Hippocampal formation (tissue), 2 donors: ENCODE measurements at regions not wholly inside any gene's neighbourhood (a gene's known extent, or its start where the extent isn't known, plus 50 kb on each side); places are given as distances from the start of the nearest gene placed in this dataset.

Source experiments
- DNase-seq, 2 donors: peaks; one replicate each; lab custom pipeline; 2025; lab: John Stamatoyannopoulos, UW

DNA sequence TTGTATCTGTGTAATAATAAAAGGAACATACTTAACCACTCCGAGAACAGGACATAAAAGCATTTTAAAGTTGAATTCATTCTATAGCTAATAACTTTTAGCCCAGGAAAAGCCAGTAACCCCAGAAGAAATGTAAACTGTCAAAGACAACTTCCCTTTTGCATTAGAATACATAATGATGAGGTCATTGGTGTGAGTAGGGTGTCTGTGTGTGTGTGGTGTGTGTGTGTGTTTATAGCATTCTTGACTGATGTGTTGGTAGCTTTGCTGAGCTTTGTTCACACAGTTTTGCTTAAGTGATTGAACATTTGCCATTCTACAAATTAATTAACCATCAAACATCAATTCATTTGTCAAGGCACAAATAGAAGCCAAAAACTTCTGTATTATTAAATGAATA lies 559.6 kb downstream of the ARAP2 start:
- DNase-seq: no peak

DNA sequence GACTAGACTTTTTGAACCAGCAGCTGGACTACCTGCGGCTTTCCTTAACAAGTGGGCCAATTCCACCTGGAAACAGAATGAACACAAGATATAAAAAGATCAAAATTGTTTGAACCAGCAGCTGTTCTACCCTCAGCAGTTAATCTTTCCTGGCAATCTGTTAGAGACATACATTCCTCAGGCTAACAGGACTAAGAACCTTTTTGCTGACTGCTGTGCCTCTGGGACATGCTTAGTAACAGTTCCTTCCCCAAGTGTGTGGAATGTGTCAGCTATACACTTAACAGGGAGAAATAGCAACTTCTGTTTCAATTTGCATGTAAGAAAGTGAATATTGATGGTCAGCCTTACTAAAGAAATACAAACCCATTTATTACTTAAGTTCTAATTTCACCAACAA lies 554.4 kb downstream of the ARAP2 start:
- DNase-seq: no peak

DNA sequence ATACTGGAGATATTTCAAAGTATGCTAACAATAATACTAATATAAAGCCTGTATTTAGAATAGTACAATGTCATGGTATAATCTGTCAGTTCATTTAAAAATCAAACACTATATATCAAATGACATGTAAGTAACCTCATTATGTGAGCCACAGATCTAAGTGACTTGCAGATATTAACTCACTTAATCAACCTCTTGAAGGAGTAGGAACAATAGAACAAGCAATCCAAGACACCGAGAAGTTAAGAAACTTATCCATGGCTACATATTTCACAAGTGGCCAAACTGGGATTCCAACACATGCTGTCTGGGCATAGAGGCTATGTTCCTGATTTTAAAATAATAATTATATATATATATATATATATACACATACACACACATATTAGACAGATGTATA lies 554.0 kb downstream of the ARAP2 start:
- no peak for DNase-seq

DNA sequence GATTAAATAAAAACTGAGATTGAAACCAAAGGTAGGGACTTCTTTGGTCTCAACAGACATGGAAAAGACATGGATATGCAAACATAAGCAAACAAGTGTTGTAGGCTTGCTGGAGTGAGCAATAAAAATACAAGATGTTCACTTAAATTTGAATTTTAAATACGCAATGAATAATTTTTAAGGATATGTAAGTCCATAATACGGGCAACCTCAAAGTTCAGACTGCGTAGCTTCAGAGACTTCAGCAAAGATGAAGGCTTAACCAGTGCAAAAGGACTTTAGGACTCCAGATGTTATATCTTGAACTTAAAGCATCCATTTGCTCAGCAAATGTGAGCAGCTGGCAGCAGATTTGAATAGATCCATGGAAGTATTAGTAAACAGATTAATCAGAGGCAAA lies 549.3 kb downstream of the ARAP2 start:
- DNase-seq: no peak

DNA sequence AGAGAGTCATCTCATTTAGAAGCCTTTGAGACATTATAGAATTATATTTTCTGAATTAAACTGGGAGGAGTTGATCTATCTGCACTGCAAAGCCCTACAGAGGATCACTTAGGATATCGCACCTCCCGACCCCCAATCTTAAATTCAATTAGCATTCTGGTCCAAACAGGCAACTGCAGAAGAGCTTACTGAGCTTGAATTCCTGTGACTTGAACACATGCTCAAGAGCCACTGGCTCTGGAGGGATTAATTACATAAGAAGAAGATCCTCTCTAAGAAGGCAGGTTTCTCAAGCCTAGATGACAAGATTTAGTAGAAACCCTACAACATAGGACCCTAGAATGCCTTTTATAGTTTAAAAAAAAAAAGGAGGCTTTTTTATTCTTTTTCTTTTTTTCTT lies 548.9 kb downstream of the ARAP2 start:
- no peak for DNase-seq

DNA sequence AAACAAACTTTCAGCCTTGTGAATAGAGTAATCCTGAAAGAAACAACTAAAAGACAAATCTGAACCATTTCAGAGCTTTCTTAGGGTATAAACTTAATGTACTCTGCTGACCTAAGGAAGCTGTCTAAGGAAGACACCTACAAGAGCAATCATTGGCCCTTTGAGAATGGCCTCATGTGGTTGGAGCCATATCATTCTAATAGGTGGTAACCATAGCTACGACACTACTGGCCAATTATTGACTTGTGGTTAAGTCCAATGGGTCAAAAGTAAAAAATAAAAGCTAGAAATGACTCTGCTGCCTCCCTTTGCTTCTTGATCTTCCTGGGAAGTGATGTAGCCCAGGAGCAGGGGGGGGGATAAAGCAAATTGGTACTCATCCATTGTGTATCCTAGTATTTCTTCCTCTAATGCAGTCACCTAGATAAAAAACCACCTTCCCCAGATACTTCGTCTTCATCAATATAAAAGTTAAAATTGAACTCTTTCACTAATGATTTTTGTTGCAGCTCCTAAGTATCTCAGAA lies 547.0 kb downstream of the ARAP2 start:
- DNase-seq: no peak

DNA sequence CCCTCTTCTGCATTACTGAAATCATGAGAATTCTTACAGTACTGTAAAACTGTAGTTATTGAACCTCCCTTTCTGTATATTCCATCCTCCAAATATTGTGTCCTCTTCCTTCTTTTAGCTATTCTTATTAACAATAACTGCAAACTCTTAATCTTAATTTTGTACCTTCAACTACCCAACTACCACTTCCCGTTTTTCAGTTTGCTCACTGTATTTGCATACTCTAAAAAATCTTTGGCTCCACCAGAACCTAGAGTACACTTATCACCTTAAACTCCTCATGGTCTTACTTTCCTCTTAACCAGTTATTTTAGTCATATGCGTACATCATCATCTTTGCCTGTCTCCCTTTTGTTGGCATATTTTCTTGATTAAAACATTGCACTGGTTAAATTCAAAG lies 543.7 kb downstream of the ARAP2 start:
- no peak for DNase-seq

DNA sequence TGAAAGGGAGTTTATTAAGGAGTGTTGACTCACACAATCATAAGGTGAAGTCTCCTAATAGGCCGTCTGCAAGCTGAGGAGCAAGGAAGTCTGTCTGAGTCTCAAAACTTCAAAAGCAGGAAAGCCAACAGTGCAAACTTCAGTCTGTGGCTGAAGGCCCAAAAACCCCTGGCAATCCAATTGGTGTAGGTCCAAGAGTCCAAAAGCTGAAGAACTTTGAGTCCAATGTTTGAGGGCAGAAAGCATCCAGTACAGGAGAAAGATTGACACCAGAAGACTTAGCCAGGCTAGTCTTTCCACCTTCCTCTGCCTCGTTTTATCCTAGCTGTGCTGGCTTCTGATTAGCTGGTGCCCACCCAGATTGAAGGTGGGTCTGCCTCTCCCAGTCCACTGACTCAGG lies 535.2 kb downstream of the ARAP2 start:
- DNase-seq: no peak

DNA sequence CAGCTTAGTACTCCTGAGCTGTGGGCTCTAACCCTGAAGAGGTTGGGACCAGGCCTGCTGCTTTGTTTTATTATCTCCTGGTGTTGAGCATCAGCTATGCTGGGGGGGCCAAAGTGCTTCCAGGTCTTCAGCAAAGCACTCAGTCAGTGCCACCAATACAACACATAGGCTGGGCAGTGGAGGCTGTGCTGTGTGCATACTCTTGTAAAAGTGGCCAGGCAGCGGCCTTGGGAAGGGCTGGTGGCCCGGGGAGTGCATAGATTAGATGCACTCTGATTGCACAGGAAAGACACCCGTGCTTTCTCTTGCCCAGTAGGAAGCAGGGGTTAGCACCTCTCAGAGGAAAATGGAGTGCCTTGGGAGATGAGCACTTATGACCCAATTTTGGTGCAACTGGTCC lies 534.0 kb downstream of the ARAP2 start:
- DNase-seq: no peak

DNA sequence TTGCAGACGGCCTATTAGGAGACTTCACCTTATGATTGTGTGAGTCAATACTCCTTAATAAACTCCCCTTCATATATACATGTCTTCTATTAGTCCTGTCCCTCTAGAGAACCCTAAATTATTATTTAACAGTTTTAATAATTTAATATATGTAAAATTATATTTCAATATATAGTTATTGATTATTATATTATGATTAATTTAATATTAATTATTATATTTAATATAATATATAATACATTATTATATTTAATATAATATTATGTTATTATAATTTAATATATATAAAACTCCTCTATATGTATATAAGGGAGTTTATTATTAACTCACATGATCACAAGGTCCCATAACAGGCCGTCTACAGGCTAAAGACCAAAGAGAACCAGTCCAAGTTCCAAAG lies 533.2 kb downstream of the ARAP2 start:
- no peak for DNase-seq

DNA sequence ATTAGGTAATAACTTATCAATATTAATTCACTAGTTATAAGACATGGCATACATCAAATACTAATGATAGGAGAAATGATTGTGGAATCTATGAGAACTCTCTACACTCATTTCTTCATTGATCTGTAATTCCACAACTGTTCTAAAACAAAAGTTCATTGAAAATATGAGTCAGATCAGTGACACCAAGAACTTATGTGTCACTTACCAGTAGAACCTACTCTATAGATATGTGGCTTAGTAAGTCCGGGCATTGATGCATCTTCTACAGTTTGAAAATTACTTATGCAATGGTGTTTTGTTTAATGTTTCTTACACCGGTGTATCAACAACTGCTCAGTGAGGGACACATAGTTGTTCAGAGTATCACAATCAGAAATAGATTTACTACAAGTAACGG lies 520.3 kb downstream of the ARAP2 start:
- DNase-seq: no peak

DNA sequence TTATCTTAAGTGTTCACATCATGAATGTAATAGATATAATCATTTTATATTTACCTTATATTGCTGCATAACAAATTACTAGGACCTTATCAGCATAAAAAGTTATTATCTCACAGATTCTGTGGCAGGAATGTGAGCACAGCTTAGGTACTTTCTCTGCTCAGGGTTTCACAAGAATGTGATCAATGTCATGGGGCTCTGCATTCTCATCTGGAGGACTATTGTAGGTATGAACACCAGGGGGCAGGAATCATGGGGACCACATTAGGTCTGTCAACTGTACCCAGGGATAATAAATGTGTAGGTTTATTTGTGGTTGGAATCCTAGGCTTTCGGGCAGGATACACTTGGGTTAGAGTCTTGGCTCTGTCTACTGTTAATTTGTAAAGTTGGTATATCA lies 519.2 kb downstream of the ARAP2 start:
- DNase-seq: no peak

DNA sequence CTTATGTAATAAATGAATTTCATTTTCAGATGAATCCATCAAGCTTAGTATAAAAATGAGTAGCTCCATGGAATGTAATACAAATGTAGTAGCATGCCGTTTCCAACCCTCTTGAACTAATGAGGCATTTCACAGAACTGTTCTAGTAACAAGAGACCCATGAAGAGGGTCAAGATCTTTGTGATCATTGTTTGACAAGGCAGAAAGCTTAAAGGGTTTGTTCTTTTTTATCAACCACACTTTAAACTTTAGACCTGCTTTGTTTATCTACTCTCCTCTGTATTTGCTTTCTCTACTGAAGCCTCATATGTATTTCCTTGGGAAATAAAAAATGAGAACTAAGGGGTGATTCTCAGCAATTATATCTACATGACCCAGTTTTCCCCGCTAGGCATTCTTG lies 513.9 kb downstream of the ARAP2 start:
- DNase-seq: no peak

DNA sequence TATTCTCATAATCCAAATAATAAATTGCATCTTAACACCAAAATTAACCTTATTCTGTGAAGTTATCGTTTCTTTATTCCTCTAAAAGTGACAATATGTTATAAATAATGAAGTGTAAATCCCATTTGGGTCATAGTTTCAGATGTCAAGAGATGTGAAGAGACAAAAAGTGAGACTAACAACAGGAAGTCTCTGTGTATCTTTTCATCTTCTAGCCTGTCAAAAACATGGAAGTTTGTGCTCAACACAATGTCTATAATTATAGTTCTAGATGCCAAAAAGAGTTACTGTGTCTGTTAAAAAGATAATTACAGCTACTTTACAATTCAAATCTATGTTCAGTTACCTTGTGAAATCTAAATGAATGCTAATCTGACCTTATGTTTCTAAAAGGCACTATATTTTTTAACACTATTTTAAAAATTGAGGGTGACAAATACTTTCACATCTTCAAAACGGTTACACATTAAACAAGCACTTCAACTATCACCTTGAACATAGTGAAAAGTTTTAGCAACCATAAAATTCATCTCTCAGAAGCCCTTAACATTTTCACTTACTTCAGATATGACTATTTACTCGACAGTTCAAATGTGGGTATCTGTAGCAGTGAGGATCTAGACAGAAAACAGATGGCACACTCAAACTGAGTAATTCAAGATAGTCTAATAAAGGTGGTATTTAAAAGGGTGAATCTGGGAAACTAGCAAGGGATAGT lies 509.8 kb downstream of the ARAP2 start:
- no peak for DNase-seq

DNA sequence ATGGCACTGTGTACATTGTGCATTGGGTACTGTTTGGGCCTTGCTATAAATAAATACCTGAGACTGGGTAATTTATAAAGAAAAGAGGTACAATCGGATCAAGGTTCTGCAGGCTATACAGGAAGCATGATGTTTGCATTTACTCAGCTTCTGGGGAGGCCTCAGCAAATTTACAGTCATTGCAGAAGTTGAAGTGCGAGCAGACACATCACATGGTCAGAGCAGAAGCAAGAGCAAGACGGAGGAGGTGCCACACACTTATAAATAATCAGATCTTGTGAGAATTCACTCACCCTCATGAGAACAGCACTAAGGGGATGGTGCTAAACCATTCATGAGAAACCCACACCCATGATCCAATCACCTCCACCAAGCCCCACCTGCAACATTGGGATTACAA lies 505.0 kb downstream of the ARAP2 start:
- no peak for DNase-seq

DNA sequence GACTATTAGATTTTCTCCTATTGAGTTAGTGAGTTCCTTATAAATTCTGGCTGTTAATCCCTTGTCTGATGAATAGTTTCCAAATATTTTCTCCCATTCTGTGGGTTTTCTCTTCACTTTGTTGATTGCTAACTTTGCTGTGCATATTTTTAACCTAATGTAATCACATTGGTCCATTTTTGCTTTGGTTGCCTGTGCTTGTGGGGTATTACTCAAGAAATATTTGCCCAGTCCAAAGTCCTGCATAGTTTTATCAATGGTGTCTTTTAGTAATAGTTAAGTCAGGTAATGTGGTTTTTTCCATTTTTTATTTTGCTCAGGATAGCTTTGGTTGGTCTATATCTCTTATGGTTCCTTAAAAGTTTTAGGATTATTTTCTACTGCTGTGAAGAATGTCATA lies 490.3 kb downstream of the ARAP2 start:
- no peak for DNase-seq

DNA sequence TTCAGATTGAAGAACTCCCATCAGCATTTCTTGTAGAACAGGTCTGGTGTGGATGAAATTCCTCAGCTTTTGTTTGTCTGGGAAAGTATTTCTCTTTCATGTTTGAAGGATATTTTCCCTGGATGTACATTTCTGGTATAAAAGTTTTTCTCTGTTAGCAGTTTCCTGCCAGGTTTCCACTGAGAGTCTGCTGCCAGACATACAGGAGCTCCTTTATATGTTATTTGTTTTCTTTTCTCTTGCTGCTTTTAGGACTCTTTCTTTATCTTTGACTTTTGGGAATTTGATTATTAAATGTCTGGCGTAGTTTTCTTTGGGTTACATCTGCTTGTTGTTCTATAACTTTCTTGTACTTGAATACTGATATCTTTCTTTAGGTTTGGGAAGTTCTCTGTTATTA lies 486.5 kb downstream of the ARAP2 start:
- DNase-seq: no peak

DNA sequence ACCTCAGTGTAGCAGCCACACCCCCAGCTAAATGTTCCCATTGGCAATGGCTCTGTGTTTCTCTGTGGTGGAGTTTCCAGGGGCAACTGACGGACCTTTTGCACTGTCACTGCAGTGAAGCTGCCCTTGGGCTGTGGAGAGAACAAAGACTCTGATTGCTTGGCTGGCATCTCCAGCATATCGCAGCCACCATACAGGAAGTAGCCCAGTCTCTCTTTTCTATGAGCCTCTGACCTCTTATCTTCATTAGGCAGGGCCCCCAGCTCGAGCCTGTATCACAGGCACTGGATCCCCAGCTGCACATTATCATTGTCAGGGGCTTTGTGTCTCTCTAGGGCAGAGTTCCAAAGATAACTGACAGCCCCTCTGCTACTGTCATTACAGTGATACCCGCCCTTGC lies 483.5 kb downstream of the ARAP2 start:
- DNase-seq: no peak

DNA sequence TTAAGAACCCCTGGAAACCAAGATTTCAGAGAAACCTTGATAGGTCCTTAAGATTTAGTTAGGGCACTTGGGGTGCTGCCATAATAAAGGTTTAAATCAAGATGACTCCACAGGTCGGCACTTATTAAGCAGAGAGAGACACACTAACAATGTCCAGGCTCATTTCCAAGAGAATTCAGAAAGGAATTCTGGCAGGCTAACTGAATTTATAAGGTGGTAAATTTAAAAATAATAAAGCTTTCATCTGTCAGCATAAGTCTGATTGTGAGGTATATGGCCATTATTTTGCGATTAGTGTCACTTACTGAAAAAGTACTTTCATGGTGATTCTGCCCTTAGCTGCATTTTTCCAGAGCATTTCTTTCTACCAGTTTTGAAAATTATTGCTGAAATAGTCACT lies 472.7 kb downstream of the ARAP2 start:
- DNase-seq: no peak

DNA sequence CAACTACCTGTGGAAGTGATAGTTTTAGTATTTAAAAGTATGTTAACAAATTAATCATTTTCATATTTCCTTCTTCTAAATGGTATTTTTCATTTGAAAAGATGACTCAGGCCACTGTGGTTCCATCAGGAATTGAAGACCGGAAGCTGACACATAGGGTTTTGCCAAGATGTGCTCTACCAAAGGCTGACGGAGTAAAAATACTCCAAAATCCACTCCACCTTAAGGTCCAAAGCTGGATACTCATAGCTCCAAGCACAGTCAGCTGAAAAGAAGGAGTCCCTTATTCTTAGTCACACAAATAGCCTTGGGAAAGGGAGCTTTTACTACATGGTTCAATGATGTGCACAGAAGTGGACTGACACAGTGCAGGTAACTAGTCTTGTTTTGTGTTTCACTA lies 472.0 kb downstream of the ARAP2 start:
- no peak for DNase-seq

DNA sequence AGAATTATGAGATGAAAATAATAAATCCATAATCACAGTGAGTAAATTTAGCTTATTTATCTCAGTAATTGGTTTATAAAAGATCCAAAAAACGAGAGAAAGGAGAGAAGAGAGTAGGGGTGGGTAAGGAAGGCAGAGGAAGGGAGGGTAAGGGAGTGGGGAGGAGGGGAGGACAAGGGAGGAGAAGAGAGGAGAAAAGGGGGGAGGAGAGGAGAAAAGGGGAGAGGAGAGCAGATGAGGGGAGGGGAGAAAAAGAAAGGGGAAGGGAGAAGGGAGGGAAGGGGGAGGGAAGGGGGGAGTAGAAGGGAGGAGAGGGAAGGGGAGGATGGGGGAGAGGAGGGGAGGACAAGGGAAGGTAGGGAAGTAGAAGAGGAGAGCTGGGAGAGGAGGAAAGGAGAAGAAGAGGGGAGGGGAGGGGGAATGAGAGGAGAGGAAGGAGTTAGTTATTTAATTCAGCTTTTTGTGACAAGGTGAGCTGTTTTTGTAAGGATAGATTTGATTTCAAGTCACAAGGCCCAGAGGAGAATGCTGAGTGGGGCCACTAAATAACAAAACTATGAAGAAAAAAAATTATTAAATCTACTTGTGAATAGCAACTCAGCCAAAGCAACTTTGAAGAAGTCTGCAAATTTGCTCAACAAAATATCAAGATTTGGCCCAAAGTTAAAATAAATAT lies 454.3 kb downstream of the ARAP2 start:
- DNase-seq: no peak

DNA sequence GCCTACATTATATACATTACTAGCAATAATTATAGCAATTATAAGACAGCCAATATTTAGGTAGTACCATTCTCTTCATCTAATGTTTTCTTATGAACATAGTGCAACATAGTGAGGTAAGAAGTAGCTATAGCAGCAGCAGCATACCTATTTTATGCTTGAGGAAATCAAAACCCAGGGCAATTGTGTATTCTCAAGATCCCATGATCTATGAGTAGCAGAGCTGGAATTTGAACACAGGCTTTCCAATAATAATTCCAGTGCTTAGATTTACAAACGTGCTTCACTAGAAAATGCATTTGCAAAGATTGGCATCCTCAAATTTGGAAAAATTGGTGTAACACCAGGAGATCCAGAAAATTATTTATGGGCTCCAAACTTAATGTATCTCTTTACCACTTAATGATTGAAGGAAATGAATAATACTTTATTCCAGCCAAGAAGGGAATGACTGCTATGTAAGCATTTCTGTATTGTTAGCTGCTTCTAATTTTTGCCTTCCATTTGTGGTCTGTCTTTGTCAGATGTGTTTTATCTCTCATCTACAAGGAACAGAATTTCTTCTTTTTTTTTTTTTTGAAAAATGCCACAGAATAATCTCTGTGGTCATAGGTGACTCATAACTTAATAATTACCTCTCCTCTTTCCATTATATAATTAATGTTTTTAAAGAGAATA lies 451.1 kb downstream of the ARAP2 start:
- no peak for DNase-seq

DNA sequence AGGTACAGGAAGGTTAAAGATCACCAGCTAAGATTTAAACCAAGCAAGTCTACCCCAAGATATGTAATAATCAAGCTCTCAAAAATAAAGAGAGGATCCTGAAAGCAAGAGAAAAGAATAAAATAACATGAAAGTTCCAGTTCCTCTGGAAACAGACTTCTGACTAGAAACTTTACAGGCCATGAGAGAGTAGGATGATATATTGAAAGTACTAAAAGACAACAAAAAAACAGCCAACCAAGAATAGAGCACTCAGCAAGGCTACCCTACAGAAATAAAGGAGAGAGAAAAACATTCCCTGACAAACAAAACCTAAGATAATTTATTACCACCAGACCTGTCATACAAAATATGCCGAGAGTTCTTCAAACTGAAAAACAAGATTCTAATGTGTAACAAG lies 450.5 kb downstream of the ARAP2 start:
- no peak for DNase-seq
